DND-41 (cell line): ENCODE measurements at regions not wholly inside any gene's neighbourhood (a gene's known extent, or its start where the extent isn't known, plus 50 kb on each side); places are given as distances from the start of the nearest gene placed in this dataset.

Experiments used
- CTCF ChIP-seq: IDR thresholded peaks from 2 replicates; pipeline ENCODE4 v1.5.1; 2012; ENCODE audit warnings: borderline replicate concordance, low read length, moderate library complexity, mild to moderate bottlenecking; ENCODE audit not compliant: poor library complexity, severe bottlenecking; ENCODE audit errors: extremely low read depth
- EZH2 ChIP-seq: IDR thresholded peaks from 3 replicates; pipeline ENCODE4 v1.6.1; 2012; ENCODE audit warnings: borderline replicate concordance, low read depth, mild to moderate bottlenecking, moderate library complexity, low read length, inconsistent platforms; ENCODE audit not compliant: severe bottlenecking

GRCh38 chr21:16071761-16072160 lies 342.0 kb downstream of the USP25 start:
- TF ChIP-seq CTCF (no peak), EZH2 (no peak)
